HPDE6-E6E7 (cell line): ENCODE measurements at regions not wholly inside any gene's neighbourhood (a gene's known extent, or its start where the extent isn't known, plus 50 kb on each side); places are given as distances from the start of the nearest gene placed in this dataset.
A peak's percentile ranks its signal among the peaks of the same experiment; 100 is the strongest.

ENCODE experiments used
- DNase-seq: peaks from one replicate; pipeline ENCODE4 v3.0.0; 2011; ENCODE audit warnings: missing footprints; ENCODE audit errors: extremely low spot score

- DNase-seq: no peak
Observed at GRCh38 chr15:66832664-66833063, 130.6 kb downstream of the SMAD6 start.

- DNase-seq: no peak
Observed at GRCh38 chr15:66833371-66833770, 131.3 kb downstream of the SMAD6 start.

- DNase-seq: no peak
Observed at GRCh38 chr15:66833803-66834202, 131.8 kb downstream of the SMAD6 start.

GRCh38 chr15:66834881-66835878 is 133.1 kb downstream of the SMAD6 start:
- DNase-seq: no peak

GRCh38 chr15:66836231-66837030 is 134.4 kb downstream of the SMAD6 start:
- DNase-seq: no peak

GRCh38 chr15:66838202-66838601 is 136.2 kb downstream of the SMAD6 start:
- DNase-seq: no peak

- DNase-seq: no peak
Observed at GRCh38 chr15:66838671-66839239, 136.7 kb downstream of the SMAD6 start.

- no peak for DNase-seq
Observed at GRCh38 chr15:66839506-66840112, 137.6 kb downstream of the SMAD6 start.

GRCh38 chr15:66840615-66841390 is 138.8 kb downstream of the SMAD6 start:
- DNase-seq: no peak

GRCh38 chr15:66841953-66842681 is 140.1 kb downstream of the SMAD6 start:
- DNase-seq: peak; percentile 88

GRCh38 chr15:66842710-66843441 is 140.8 kb downstream of the SMAD6 start:
- DNase-seq: peak; percentile 38

GRCh38 chr15:66843581-66843980 is 141.5 kb downstream of the SMAD6 start:
- DNase-seq: no peak

GRCh38 chr15:66844041-66844746 is 142.2 kb downstream of the SMAD6 start:
- DNase-seq: no peak

- no peak for DNase-seq
Observed at GRCh38 chr15:66844747-66845145, 142.7 kb downstream of the SMAD6 start.

- DNase-seq: no peak
Observed at GRCh38 chr15:66845266-66845785, 143.3 kb downstream of the SMAD6 start.

- DNase-seq: no peak
Observed at GRCh38 chr15:66846031-66846430, 144.0 kb downstream of the SMAD6 start.

- no peak for DNase-seq
Observed at GRCh38 chr15:66846811-66847210, 144.8 kb downstream of the SMAD6 start.

GRCh38 chr15:66847565-66847991 is 145.5 kb downstream of the SMAD6 start:
- DNase-seq: no peak

GRCh38 chr15:66848116-66848515 is 146.1 kb downstream of the SMAD6 start:
- DNase-seq: no peak
